Heart right ventricle (tissue), 16 donors: ENCODE measurements at regions not wholly inside any gene's neighbourhood (a gene's known extent, or its start where the extent isn't known, plus 50 kb on each side); places are given as distances from the start of the nearest gene placed in this dataset.

ENCODE experiments used
- ATAC-seq, 8 donors: fragments of 200-7000 bp; cut with Tn5 transposase; one replicate each; pipeline ENCODE4 v1.9.1; 2020; ENCODE audit warnings: mild to moderate bottlenecking in 8 of 8, moderate library complexity in 8 of 8, moderate number of reproducible peaks in 1 of 8
- DNase-seq, 2 donors: peaks; one replicate each; pipeline ENCODE4 v3.0.0-alpha.2; 2020
- H3K27ac ChIP-seq, 10 donors: fragments of 200-600 bp; sonication (generic) in 2 of 10; one replicate each; pipeline versions ENCODE4 v1.5.0 to v1.8.0; 2020 to 2022; ENCODE audit warnings: mild to moderate bottlenecking in 3 of 10
- H3K27me3 ChIP-seq, 7 donors: fragments of 200-600 bp; one replicate each; pipeline ENCODE4 v1.8.0; 2021 to 2022; ENCODE audit warnings: mild to moderate bottlenecking in 2 of 7
- H3K36me3 ChIP-seq, 9 donors: fragments of 200-600 bp; sonication (generic) in 1 of 9; one replicate each; pipeline versions ENCODE4 v1.5.0 to v1.8.0; 2020 to 2022; ENCODE audit warnings: mild to moderate bottlenecking in 2 of 9
- H3K4me1 ChIP-seq, 9 donors: fragments of 200-600 bp; sonication (generic) in 1 of 9; one replicate each; pipeline versions ENCODE4 v1.5.0 to v1.8.0; 2020 to 2022; ENCODE audit warnings: mild to moderate bottlenecking in 4 of 9
- H3K4me3 ChIP-seq, 10 donors: fragments of 200-600 bp; sonication (generic) in 2 of 10; one replicate each; pipeline versions ENCODE4 v1.5.0 to v1.8.0; 2020 to 2022; ENCODE audit warnings: mild to moderate bottlenecking in 7 of 10, moderate library complexity in 2 of 10
- H3K9me3 ChIP-seq, 11 donors: fragments of 200-600 bp in 10 of 11; sonication (generic) in 2 of 11; one replicate each; pipeline versions ENCODE4 v1.5.0 to v1.8.0; 2013 to 2022; ENCODE audit warnings: mild to moderate bottlenecking in 2 of 11, control low read depth in 1 of 11, moderate library complexity in 1 of 11
- CTCF ChIP-seq, 9 donors: fragments of 200-600 bp; sonication (generic) in 2 of 9; IDR thresholded peaks; one replicate each; pipeline versions ENCODE4 v1.5.0 to v1.8.0; 2021 to 2022; ENCODE audit warnings: antibody characterized with exemption in 9 of 9, mild to moderate bottlenecking in 5 of 9, moderate library complexity in 1 of 9
- WGBS, 2 donors: extraction: QIAGEN DNeasy Blood & Tissue Kit; methylation state at CpG; one replicate each; pipeline ENCODE4 v1.1.7; 2013; ENCODE audit warnings: inconsistent platforms in 1 of 2; 5-methylcytosine and 5-hydroxymethylcytosine counted together
- intact Hi-C, 10 donors: fragments of 100-400 bp; cut with DNase I; formaldehyde crosslinking; loops; one replicate each; pipeline versions ENCODE4 v1.11.1 to v1.14.2; 2022
- donor health status: Arrhythmogenic right ventricular cardiomyopathy.
- donor health status: ischemic (EF 13 %, LVEDD 7.1; RV severe dilation, severe dysfunction).
- donor health status: healthy with polysubstance abuse.
- donor health status: DM: no; HTN: yes; CAD: no.
- donor health status: DM: no; HTN: no; CAD: no.
- donor health status: ischemic (EF 25% LVEDD 6.9; RV normal size, moderate dysfunction).
- donor health status: ischemic (EF 25% LVEDD 5.7; RV mildly dilated, moderate dysfunction).
- donor health status: healthy.
- donor health status: DM: yes; HTN: yes; CAD: no.
- donor health status: Ischemic cardiomyopathy.
- donor health status: ischemic (EF 35%, LVEDD 5.7; RV mildly dilated, moderate dysfunction).
- donor health status: nonischemic (EF 11% LVEDD 7.7; RV severe dilation, severe dysfunction).
- donor health status: DM: yes; HTN: yes; CAD: no.
- donor health status: PGD.
- donor health status: ischemic (EF 29% LVEDD 5.4; RV normal size, mild dysfunction).
- donor health status: nonischemic (EF 23%, LVEDD 6.1; RV moderate dilation, normal function).

DNA sequence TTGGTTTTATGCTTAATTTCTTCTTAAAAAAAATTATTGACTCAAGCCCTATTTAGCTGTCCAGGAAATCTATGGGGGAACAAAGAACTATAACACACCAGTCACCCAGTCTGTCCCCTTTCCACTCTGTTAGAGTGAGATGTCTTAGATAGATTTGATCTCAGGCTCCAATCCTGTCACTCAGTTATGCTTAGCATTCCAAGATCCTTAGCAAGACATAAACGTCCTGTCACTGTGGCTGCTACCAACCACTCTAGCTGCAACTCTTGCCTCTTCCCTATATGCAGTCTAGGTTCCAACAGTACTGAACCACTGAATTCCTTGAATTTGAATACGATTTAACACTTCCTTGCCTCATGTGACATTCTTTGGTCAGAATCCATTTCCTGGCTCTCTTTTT is 241.9 kb upstream of the NWD2 start:
- intact Hi-C loops: no loop called here
- Histone ChIP-seq H3K27me3 (no peaks in the 10 kb centered on the region), H3K27ac (no peak overlapping the region), H3K36me3 (no peaks in the 10 kb centered on the region), H3K4me3 (no peak overlapping the region), H3K9me3 (peaks cover 0 to 2% (median 0%) of the 10 kb centered on the region in 11 donors), H3K4me1 (no peaks in the 10 kb centered on the region)
- DNase-seq: no peak
- 37 to 46% methylated on average over 2 of the region's 2 CpGs for WGBS, 2 donors
- ATAC-seq: no peak
- no peak for TF ChIP-seq CTCF (IDR thresholded peaks at IDR 0.05)

GRCh38 chr4:37008199-37008598 is 236.3 kb upstream of the NWD2 start:
- no peak for DNase-seq
- Histone ChIP-seq H3K27me3 (no peaks in the 10 kb centered on the region), H3K4me3 (no peak overlapping the region), H3K27ac (no peak overlapping the region), H3K9me3 (peaks cover 0 to 9% (median 0%) of the 10 kb centered on the region in 11 donors), H3K4me1 (no peaks in the 10 kb centered on the region), H3K36me3 (no peaks in the 10 kb centered on the region)
- TF ChIP-seq CTCF (IDR thresholded peaks at IDR 0.05): no peak
- WGBS, 2 donors: 28 to 52% methylated on average over 2 of the region's 2 CpGs
- intact Hi-C loops: no loop called here
- no peak for ATAC-seq

- Histone ChIP-seq H3K4me1 (no peaks in the 10 kb centered on the region), H3K9me3 (peaks cover 0 to 9% (median 0%) of the 10 kb centered on the region in 11 donors), H3K4me3 (no peak overlapping the region), H3K36me3 (no peaks in the 10 kb centered on the region), H3K27ac (no peak overlapping the region), H3K27me3 (no peaks in the 10 kb centered on the region)
- DNase-seq (no peak), ATAC-seq (no peak)
- no peak for TF ChIP-seq CTCF (IDR thresholded peaks at IDR 0.05)
- intact Hi-C loops: no loop called here
Observed at GRCh38 chr4:37014584-37014983, 230.0 kb upstream of the NWD2 start.

GRCh38 chr4:37015391-37015790 is 229.2 kb upstream of the NWD2 start:
- Histone ChIP-seq H3K27ac (no peak overlapping the region), H3K9me3 (peaks cover 0 to 9% (median 0%) of the 10 kb centered on the region in 11 donors), H3K4me3 (no peak overlapping the region), H3K36me3 (no peaks in the 10 kb centered on the region), H3K4me1 (no peaks in the 10 kb centered on the region), H3K27me3 (no peaks in the 10 kb centered on the region)
- no peak for ATAC-seq
- 79 to 85% methylated on average over 2 of the region's 2 CpGs for WGBS, 2 donors
- intact Hi-C loops: no loop called here
- DNase-seq: no peak
- no peak for TF ChIP-seq CTCF (IDR thresholded peaks at IDR 0.05)

DNA sequence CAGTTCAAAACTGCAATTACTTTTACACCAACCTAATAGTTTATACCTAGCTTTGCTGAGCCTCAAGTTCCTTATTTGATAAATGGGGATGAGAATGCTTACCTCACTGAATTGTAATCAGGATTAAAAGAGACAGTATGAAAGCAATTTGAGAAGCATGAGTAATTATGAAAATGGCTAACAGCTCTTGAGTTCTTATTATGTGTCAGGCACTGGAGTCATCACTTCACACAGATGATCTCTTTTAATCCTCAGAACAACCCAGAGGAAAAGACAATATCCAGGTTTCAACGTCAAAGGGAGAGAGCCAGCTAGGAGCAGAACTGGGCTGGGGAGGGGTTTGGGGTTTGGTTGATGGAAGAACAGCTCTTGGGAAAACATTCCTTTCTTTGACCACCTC is 221.0 kb upstream of the NWD2 start:
- DNase-seq (no peak), ATAC-seq (no peak)
- H3K4me3 ChIP-seq: no peak overlapping the region
- 77 to 80% methylated on average over 1 of the region's 1 CpG for WGBS, 2 donors
- no peak overlapping the region for H3K27ac ChIP-seq
- H3K36me3 ChIP-seq: no peaks in the 10 kb centered on the region
- no peaks in the 10 kb centered on the region for H3K4me1 ChIP-seq
- no peak for TF ChIP-seq CTCF (IDR thresholded peaks at IDR 0.05)
- no peaks in the 10 kb centered on the region for H3K9me3 ChIP-seq
- H3K27me3 ChIP-seq: no peaks in the 10 kb centered on the region
- intact Hi-C loops: no loop called here
